GM21528 (cell line): ENCODE measurements at regions not wholly inside any gene's neighbourhood (a gene's known extent, or its start where the extent isn't known, plus 50 kb on each side); places are given as distances from the start of the nearest gene placed in this dataset.

ENCODE experiments used
- ATAC-seq: cut with Tn5 transposase; IDR thresholded peaks from one replicate; pipeline ENCODE4 v1.9.1; 2021; ENCODE audit warnings: mild to moderate bottlenecking, moderate library complexity; ENCODE audit not compliant: unreplicated experiment, low FRiP score

DNA sequence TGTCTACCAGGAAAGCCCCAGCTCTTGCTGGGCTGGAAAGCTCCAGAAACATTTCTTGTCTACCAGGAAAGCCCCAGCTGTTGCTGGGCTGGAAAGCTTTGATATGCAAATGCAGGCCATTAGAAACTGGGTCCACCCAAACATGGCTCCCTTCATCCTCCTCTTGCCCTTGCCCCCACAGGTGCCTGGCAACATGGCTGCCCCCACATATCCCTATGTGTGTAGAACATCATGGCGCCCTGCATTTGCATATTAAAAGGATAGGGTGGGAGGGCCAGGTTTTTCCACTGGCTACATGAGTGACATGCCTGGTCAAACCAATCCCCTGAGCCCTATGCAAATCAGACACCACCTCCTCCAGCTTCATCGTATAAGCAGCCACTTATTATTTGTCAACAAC lies 455.4 kb upstream of the ARGLU1 start:
- ATAC-seq, result no peak

DNA sequence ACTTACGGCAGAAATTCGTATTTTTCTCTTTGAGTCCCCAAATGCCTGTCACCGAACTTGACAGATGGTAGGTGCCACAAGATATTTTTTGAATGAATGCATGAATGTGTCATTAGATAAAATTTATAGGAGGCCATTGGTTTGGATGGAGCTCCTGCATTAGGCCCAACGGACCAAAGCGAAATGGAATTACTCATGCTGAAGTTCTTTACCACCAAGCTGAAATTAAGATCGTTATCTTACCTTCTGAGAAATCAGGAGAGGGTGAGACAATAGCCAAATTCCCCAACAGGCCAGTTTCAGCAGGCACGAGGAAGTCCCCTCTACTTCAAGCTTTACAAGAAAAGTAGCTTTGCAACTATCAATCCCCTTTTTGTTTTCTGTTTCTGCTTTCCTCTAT lies 452.5 kb upstream of the ARGLU1 start:
- no peak for ATAC-seq

DNA sequence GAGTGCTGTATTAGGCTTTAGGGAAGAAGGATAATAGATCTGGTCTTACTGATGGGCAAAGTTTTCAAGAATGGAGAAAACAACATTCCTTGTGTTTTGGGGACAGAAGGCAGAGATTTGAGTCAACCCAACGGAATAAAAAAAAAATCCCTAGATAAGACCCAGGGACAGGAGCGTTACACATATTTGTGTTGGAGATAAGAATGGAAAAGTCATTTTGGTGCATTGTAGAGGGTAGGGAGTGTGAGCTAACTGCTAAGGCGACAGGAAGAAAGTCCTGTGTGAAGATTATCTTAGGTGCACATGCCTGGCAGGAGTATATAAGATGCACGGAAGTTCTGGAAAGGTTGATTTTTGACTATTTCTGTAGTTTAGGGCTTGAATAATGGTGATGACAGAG lies 450.3 kb upstream of the ARGLU1 start:
- no peak for ATAC-seq

DNA sequence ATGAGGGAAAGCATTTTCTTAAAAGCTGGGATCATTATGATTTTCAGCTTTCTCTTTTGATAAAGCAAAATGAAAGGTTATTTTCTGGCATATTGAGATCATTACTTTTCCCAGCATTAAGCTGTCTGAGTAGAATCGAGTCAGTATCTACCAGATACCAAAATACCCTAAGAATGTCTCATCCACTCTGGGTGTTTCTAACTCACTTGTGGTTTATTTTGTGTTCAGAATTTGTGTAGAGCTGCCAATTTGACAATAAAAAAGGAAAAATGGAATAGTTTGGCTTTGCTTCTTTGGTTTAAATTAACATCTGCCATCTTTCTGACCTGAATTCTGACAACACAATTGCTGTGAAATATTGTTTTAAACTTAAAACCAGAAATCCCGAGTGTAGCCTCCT lies 438.7 kb upstream of the ARGLU1 start:
- ATAC-seq, result no peak

DNA sequence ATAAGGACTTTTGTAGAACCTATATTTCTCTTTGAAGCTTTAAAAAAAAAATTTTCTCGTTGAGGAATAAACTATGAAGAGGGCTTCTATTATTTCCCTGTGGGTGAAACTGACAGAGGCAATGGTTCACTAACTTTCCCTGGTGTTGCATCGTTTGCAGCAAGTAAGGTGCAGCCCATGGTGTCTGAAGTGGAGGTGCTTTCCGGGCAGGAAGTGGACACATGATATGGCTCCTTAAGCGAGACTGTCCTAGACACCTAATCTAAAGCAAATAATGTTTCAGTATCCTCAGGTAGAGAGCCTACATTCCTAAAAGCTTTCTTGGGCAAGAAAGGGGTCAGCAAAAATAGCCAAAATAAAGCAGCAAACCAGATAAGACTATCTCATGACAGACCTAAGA lies 437.6 kb upstream of the ARGLU1 start:
- ATAC-seq, result no peak

DNA sequence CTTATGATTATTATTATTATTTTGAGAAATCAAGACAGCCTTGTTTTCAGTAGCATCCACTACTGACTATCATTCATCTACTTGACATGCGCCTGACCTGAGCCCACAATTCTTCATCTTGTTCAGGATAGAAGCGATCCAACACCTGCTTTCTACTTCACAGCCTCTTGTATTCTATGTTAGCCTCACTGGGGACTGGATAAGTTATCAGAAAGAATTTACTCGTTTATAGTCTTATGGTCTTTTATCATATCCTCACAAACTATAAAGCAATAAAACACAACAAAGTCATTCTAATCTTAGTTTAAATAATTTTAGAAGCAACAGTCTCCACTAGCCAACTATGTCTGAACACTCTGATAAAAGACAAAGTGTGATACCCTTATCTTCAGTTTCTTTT lies 436.0 kb upstream of the ARGLU1 start:
- no peak for ATAC-seq

DNA sequence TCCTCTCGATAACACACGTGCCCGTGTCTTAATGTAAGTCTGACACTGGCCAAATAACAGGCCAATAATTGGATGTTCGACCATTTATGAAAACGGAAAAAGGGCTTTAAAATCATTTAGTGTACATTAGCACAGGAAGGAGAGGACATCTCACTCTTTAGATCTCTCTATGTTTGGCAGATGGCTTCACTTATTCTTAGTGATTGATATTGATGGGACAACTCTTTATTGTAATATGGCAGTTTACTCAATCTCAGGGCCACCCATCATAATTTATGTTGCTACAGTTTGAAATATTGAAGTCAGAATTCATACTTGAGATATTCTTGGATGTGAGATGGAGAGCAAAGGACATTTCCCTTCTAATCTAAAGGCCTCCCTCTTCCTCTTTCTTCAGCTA lies 430.7 kb upstream of the ARGLU1 start:
- no peak for ATAC-seq

DNA sequence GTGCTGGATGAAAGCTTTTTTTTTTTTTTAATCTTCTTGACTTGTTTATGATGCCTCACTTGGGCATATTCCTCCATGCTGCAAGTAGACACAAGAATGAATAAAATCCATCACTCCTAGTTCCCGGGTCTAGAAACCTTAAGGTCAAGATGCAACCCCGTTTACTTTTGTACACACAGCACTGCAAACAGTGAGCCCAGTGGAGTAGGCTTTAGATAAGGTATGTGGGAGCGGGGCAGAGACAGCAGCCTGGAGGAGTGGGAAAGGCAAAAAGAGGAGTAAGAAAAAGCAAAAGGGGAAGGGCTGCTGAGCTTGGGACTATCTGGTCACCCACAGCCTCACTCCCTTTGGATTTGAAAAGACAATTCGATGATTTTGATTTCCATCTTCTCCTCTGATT lies 429.8 kb upstream of the ARGLU1 start:
- ATAC-seq, result no peak

DNA sequence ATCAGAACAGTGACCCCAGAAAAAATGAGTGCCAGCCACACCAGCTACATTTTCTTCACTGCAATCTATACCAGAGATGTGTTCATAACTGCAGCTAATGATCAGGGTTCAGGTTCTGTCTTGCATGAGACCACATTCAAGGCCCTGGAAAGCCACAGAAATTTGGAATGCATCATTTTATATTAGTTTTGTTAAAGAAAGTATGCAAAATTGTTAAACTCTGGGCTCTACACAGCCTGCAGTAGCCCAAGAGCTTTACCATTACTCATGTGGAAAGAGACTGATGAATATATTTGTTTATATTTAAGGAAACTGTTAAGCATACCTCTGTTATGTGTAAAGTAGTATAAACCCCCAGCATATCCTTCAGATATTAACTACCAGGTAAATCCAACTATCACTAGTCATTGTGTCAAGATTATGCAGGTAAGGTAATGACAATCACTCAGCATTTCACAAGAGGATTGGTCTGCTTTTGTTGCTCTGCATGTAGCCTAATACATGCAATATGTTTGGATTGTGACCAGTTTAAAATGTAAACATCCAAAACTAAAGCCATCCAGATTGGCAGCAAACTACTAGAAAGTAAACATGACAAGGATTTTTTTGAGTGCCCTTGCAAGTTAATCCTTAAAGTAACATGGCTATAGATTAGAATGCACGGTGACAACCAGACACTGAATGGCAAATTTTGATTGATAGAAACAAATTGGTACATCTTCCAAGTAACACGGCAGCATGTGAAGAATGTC lies 429.1 kb upstream of the ARGLU1 start:
- no peak for ATAC-seq

DNA sequence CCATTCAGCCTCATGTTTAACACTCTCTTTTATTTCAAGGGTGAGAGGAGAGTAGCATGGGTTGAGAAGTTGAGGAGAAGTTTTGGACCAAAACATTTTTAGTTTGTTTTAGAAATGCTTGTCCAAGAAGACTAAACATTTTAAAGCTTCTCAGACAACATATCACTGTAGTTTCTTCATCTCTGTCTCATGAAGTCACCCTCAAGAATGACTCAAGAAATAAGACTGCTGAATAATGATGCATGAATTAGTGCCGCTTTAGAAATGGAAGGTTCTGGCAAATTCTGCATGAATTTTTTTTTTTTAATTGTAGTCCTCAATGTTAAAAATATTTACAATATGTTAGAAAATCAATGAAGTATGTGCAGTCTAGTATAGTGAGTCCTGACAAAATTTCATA lies 422.7 kb upstream of the ARGLU1 start:
- no peak for ATAC-seq

DNA sequence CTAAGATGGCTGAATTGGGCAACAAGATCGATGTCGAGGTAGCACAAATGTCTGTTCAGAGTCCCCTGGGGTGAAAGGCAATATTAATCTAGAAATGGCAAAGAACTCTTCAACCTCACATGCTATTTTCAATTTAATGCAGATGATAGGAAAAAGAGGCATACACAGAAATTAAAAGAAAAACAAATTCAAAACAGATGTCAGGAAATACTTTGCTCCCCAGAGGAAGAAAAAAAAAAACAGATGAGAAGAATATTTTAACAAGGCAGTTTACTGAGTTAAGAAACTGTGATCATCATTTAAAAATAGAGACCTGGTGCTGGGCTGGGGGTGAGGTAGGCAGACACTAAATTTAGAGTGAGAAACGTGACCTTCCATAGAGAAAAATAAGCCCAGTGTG lies 421.9 kb upstream of the ARGLU1 start:
- no peak for ATAC-seq

DNA sequence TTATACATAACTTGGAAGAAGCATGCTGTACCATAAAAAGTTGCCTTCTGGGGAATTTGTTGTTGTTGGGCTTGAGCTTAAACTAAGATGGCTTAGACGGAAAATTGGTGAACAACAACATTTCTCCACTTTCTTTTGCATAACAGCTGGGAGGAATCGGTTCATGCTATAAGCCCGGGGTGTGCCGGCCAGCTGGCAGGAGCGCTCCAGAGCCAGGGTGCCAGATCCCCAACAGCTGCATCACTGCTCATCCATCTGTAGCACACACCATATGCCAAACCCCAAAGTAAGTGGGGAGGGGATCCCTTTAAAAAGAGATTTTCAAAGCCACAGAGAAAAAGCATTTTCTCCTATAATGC lies 419.5 kb upstream of the ARGLU1 start:
- no peak for ATAC-seq

DNA sequence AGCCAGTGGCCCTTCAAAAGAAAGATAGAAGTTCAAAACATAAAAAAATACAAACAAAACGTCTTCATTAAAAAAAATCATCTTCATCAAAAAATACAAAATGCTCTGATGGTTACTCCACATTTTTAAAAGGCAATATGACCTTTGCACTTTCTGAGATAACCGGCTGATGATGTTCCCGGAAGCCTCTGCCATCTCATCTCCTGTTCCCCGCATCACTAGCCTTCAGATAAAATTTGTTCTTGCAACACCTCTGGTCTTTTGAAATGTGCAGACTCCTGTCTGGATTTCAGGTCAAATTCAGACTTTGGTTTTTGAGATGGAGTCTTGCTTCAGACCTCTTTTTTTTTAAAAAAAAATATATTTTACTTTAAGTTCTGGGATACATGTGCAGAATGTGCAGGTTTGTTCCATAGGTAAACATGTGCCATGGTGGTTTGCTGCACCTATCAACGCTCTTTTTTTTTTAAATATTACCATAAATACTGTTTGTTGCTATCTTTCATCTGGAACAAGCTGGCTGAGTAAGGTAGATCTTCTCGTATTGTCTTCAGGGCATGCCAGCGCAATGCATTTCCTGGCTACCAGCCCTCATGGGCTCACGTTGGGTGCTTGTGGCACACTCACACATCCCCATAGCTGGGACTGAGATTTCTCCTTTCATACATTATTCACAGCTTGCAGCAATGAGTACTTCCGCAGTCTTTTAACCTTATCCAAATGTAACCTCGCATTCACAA lies 418.9 kb upstream of the ARGLU1 start:
- no peak for ATAC-seq

DNA sequence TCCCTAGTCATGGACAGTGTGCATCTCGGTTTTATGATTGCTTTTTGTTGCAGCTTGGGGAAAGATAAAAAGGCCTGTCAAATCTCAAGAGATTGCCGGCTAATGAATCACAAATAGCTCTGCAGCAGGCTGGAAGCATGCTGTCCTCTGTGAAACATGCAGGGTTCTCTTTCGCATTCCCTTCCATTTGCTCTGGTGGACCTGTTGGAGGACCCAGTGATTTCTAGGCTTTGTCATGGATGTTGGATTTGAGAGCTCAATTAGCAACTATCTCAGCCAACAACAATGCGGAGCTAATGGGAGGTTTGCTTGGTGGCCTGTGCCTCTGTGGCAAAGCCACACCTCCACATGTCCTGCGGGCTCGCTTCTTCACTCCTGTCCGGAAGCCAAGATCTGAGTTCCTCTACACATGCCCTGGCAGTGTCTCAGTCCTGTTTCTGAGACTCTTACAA lies 418.1 kb upstream of the ARGLU1 start:
- no peak for ATAC-seq

DNA sequence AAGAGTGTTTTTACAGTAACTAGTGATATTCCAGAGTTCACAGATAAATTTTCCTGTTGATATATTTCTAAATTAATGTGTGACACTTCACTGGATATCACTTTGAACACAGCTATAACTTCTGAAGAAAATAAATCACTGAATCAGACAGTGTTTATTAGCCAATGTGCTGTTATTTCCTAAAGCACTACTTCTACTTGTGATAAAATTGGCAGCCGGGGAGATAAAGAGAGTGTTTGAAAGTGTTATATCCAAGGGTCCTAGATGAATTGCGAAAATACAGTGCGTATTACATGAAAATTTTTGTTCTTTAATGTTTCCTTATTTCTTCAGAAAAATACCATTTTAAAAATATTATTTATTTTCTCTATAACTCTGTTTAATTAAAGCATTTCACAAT lies 417.5 kb upstream of the ARGLU1 start:
- ATAC-seq, result no peak

DNA sequence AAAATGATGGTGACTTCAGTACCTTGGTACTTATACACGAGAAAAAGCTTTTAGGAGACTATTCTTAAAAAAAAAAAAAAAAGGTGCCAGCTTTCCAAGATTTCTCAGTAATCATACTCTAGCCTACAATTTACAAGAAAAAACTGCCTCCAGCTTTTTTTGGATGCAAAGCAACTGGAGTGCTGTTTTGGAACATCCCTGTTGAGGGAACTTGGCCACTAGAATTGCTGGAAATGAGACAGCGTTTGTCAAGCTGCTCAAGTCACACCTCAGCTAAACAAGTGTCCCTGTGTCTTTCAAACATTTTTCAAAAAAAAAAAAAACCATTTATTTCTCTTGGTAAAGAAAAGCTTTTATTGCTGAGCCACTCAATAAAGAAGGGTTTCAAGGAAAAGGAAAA lies 413.1 kb upstream of the ARGLU1 start:
- ATAC-seq, result no peak

DNA sequence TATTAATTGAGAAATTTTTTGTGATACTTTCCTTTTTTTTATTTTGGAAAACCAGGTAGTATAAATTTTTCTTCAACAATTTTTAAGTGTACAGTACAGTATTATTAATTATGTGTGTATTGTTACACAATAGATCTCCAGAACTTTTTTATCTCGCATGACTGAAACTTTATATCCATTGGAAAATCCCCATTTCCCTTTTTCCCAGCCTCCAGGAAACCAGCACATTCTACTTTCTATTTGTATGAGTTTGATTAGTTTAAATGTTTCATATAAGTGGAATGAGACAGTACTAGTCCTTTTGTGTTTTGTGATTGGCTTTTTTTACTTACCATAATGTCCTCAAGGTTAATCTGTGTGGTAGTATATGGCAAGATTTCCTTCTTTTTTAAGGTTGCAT lies 399.5 kb upstream of the ARGLU1 start:
- no peak for ATAC-seq

DNA sequence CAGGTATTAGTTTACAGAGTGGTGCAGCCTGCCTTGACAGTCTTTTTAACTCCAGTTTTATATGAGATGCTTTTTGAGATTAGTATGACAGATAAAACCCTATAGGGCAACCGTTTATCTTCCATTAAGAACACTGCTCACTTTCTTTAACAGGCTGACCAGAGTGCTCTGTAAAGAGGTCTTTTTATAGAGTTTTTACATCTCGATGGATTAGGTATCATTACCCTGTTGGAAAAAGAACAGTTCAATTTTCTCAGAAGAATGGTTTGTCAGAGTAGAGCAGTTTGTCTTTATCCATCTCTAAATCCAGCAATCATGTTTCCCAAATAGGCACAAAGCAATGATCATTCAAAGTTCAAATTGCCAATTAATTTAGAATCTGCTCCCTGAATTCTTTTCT lies 395.2 kb upstream of the ARGLU1 start:
- ATAC-seq, result no peak

DNA sequence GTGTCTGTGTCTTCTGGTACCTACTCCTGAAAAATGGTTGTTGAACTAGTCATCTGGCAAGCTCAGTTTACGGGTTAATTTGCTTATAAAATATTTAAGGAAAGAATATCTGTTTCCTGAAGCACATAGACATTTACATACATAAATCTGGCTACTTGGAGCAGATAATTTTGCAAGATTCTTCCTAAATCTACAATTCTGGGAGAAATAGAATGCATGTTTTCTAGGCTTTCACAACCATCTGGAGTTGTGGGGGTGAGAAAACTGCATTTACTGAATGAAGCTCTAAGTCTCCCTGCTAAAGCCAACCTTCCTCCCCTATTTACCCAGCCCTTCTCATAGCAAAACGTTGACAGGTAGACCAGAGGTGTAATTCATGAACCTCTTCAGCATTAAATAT lies 393.7 kb upstream of the ARGLU1 start:
- no peak for ATAC-seq

DNA sequence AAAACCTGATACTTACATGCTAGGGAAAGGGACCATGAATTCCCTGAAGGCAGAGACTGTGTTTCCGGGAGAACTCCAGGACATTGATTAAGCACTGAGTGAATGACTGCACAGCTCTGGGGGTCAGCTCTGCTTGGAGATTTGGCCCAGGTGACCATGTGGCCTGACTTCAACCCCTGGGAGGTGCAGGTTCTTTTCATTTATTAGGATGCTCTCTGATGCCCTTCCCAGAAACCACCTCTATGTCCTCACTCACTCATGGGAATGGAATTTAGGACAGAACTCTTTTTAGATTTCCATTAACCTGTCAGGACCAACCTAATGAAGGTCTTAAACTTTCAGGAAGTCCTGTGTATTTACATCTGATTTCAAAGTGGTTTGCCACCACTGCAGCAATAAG lies 393.3 kb upstream of the ARGLU1 start:
- ATAC-seq, result no peak

DNA sequence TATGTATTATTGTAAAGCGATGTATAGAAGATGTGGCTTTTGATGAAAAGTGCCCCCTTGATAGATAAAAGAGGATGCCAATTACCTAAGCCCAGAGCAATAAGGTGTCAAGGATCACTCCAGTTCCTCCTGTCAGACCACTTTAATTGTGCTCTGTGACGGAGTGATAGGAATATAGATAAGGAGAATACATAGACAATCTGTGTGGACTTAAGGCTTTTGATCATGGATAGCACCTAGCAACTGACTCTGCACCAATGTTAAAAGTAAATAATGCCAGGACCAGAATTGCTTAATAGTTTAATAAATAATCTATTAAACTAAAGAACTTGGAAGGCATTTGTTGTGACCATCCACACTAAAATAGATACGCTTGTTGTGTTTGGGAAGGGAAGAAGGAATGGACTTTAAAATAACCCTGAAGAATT lies 390.7 kb upstream of the ARGLU1 start:
- no peak for ATAC-seq

DNA sequence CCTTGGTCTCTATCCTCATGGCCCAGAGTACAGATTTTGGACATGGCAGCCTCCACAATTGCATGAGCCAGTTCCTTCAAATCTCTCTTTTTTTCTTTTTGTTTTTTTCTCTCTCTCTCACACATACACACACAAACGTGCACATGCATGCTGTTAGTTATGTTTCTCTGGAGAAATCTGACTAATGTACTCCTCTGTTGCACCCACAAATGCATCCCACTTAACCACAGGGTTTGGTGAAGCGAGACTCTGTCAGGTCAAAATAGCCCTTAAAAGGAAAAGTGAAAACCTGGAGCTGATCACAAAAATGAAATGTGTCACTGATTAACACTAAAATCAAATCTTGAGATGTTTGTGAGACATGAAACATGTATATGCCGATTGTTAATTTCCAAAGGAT lies 374.6 kb upstream of the ARGLU1 start:
- no peak for ATAC-seq
